Liver (tissue), 8 donors: ENCODE measurements at regions not wholly inside any gene's neighbourhood (a gene's known extent, or its start where the extent isn't known, plus 50 kb on each side); places are given as distances from the start of the nearest gene placed in this dataset.

ENCODE experiments used
- DNase-seq: peaks from one replicate; pipeline ENCODE4 v3.0.0-alpha.2; 2017; ENCODE audit warnings: low spot score
- H3K27ac ChIP-seq, 2 donors: one replicate each; pipeline ENCODE4 v1.7.0; 2013; ENCODE audit warnings: inconsistent platforms in 2 of 2, low read length in 2 of 2, control low read depth in 1 of 2, low read depth in 1 of 2, mild to moderate bottlenecking in 1 of 2
- H3K27me3 ChIP-seq, 4 donors: one replicate each; pipeline versions ENCODE4 v1.6.1 to v1.7.0; 2013; ENCODE audit warnings: low read length in 3 of 4, inconsistent platforms in 1 of 4, mild to moderate bottlenecking in 1 of 4, moderate library complexity in 1 of 4; ENCODE audit not compliant: control insufficient read depth in 4 of 4, insufficient read depth in 4 of 4
- H3K36me3 ChIP-seq, 4 donors: one replicate each; pipeline versions ENCODE4 v1.6.1 to v1.7.0; 2013; ENCODE audit warnings: low read length in 3 of 4, mild to moderate bottlenecking in 3 of 4, low read depth in 1 of 4, moderate library complexity in 1 of 4; ENCODE audit not compliant: control insufficient read depth in 4 of 4, insufficient read depth in 3 of 4
- H3K4me1 ChIP-seq, 4 donors: one replicate each; pipeline versions ENCODE4 v1.6.1 to v1.7.0; 2013; ENCODE audit warnings: low read length in 3 of 4, mild to moderate bottlenecking in 3 of 4, moderate library complexity in 1 of 4; ENCODE audit not compliant: control insufficient read depth in 4 of 4, insufficient read depth in 4 of 4
- H3K4me3 ChIP-seq, 3 donors: one replicate each; pipeline versions ENCODE4 v1.6.1 to v1.7.0; 2013; ENCODE audit warnings: low read length in 3 of 3, control low read depth in 1 of 3, low read depth in 1 of 3, mild to moderate bottlenecking in 1 of 3
- H3K9ac ChIP-seq, 2 donors: one replicate each; pipeline ENCODE4 v1.7.0; 2013; ENCODE audit warnings: low read length in 2 of 2, mild to moderate bottlenecking in 2 of 2, moderate library complexity in 2 of 2, control low read depth in 1 of 2, low read depth in 1 of 2
- H3K9me3 ChIP-seq, 4 donors: one replicate each; pipeline versions ENCODE4 v1.6.1 to v1.7.0; 2013; ENCODE audit warnings: low read length in 3 of 4; ENCODE audit not compliant: control insufficient read depth in 4 of 4
- EGR1 ChIP-seq, 2 donors: IDR thresholded peaks; 2 replicates each; pipeline ENCODE4 v1.6.1; 2016 to 2018; ENCODE audit warnings: antibody characterized with exemption in 2 of 2, low read depth in 2 of 2
- FOXA1 ChIP-seq: IDR thresholded peaks from 2 replicates; pipeline ENCODE4 v1.6.1; 2016; ENCODE audit warnings: antibody characterized with exemption
- FOXA2 ChIP-seq: IDR thresholded peaks from 2 replicates; pipeline ENCODE4 v1.6.1; 2016; ENCODE audit warnings: antibody characterized with exemption
- GABPA ChIP-seq, 2 donors: IDR thresholded peaks in 1 of 2; conservative IDR thresholded peaks in 1 of 2; 2 replicates each; pipeline ENCODE4 v1.6.1; 2016; ENCODE audit warnings: antibody characterized with exemption in 2 of 2, mild to moderate bottlenecking in 1 of 2, moderate library complexity in 1 of 2
- HNF4A ChIP-seq, 2 donors: conservative IDR thresholded peaks; 2 replicates each; pipeline ENCODE4 v1.6.1; 2016; ENCODE audit warnings: antibody characterized with exemption in 2 of 2, mild to moderate bottlenecking in 2 of 2
- HNF4G ChIP-seq: IDR thresholded peaks from 2 replicates; pipeline ENCODE4 v1.6.1; 2016; ENCODE audit warnings: antibody characterized with exemption
- JUND ChIP-seq, 2 donors: IDR thresholded peaks; 2 replicates each; pipeline ENCODE4 v1.6.1; 2016; ENCODE audit warnings: antibody characterized with exemption in 2 of 2
- MAX ChIP-seq: IDR thresholded peaks from 2 replicates; pipeline ENCODE4 v1.6.1; 2016; ENCODE audit warnings: antibody characterized with exemption
- NR2F2 ChIP-seq: IDR thresholded peaks from 2 replicates; pipeline ENCODE4 v1.6.1; 2016; ENCODE audit warnings: antibody characterized with exemption
- RAD21 ChIP-seq, 2 donors: IDR thresholded peaks; 2 replicates each; pipeline ENCODE4 v1.6.1; 2016; ENCODE audit warnings: antibody characterized with exemption in 2 of 2, mild to moderate bottlenecking in 2 of 2
- RXRA ChIP-seq, 2 donors: IDR thresholded peaks; 2 replicates each; pipeline ENCODE4 v1.6.1; 2017 to 2018; ENCODE audit warnings: antibody characterized with exemption in 2 of 2, mild to moderate bottlenecking in 1 of 2
- SP1 ChIP-seq: IDR thresholded peaks from 2 replicates; pipeline ENCODE4 v1.6.1; 2018; ENCODE audit warnings: antibody characterized with exemption, mild to moderate bottlenecking
- TAF1 ChIP-seq: conservative IDR thresholded peaks from 2 replicates; pipeline ENCODE4 v1.6.1; 2016; ENCODE audit warnings: antibody characterized with exemption, mild to moderate bottlenecking
- YY1 ChIP-seq: IDR thresholded peaks from 2 replicates; pipeline ENCODE4 v1.6.1; 2016; ENCODE audit warnings: antibody characterized with exemption, mild to moderate bottlenecking
- ZBTB33 ChIP-seq: IDR thresholded peaks from 2 replicates; pipeline ENCODE4 v1.6.1; 2016; ENCODE audit warnings: antibody characterized with exemption
- WGBS: extraction: QIAGEN DNeasy Blood & Tissue Kit; methylation state at CpG from one replicate; pipeline ENCODE4 v1.1.7; 2013; 5-methylcytosine and 5-hydroxymethylcytosine counted together
- TF ChIP-seq, protein P1 (sequence below): fragments of 150-350 bp; IDR thresholded peaks from 2 replicates; pipeline ENCODE4 v1.5.1; 2017; ENCODE audit warnings: improper control_type of control experiment, low read depth, low read length; ENCODE audit not compliant: missing input control
- TF ChIP-seq, protein P2 (sequence below): IDR thresholded peaks from 2 replicates; pipeline ENCODE4 v1.6.1; 2016; ENCODE audit warnings: antibody characterized with exemption, mild to moderate bottlenecking
- donor health status: healthy.
- donor health status: healthy.
- donor health status: healthy.
- donor health status: healthy.
- donor health status: healthy.

- no peak overlapping the region for H3K4me3 ChIP-seq
- H3K9me3 ChIP-seq, result no peaks in the 10 kb centered on the region
- TF ChIP-seq MAX (no peak), HNF4G (no peak), HNF4A (conservative IDR thresholded peaks at IDR 0.05) (peak; percentile 30 to 46), NR2F2 (no peak), RXRA (IDR thresholded peaks at IDR 0.05) (peak; percentile 22 to 33)
- TF ChIP-seq, protein P1, sequence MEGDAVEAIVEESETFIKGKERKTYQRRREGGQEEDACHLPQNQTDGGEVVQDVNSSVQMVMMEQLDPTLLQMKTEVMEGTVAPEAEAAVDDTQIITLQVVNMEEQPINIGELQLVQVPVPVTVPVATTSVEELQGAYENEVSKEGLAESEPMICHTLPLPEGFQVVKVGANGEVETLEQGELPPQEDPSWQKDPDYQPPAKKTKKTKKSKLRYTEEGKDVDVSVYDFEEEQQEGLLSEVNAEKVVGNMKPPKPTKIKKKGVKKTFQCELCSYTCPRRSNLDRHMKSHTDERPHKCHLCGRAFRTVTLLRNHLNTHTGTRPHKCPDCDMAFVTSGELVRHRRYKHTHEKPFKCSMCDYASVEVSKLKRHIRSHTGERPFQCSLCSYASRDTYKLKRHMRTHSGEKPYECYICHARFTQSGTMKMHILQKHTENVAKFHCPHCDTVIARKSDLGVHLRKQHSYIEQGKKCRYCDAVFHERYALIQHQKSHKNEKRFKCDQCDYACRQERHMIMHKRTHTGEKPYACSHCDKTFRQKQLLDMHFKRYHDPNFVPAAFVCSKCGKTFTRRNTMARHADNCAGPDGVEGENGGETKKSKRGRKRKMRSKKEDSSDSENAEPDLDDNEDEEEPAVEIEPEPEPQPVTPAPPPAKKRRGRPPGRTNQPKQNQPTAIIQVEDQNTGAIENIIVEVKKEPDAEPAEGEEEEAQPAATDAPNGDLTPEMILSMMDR, result no peak
- H3K27ac ChIP-seq, result no peak overlapping the region
- no peak for DNase-seq
- H3K36me3 ChIP-seq, result no peaks in the 10 kb centered on the region
- H3K9ac ChIP-seq, result no peak overlapping the region
- H3K4me1 ChIP-seq, result peaks cover 4 to 34% (median 33%) of the 10 kb centered on the region in 4 donors
- H3K27me3 ChIP-seq, result no peaks in the 10 kb centered on the region
- 28% methylated on average over 7 of the region's 7 CpGs for WGBS
These were observed 189.9 kb downstream of the HERPUD2 start for GRCh38 chr7:35505066-35505465.

DNA sequence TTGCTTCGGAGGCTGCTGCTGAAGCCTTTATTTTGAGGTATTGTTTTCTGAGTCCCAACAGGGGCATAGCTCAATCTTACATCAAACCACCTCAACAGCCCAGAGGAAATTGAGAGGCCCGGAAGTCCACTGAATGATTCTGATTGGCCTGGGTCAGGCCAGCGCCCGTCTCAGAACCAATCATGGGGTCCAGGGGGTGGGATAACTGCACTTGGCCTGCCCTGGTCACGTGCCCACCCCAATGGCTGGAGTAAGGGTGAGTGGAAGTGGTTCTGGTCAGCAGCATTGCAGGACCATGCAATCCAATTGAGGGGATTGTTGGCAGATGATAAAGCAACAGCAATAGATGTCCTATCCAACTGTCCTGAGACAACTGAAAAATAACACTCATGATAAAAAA lies 190.6 kb downstream of the HERPUD2 start:
- Histone ChIP-seq H3K4me1 (peaks cover 4 to 28% (median 26%) of the 10 kb centered on the region in 4 donors), H3K27me3 (no peaks in the 10 kb centered on the region), H3K9me3 (no peaks in the 10 kb centered on the region), H3K4me3 (no peak overlapping the region), H3K9ac (no peak overlapping the region), H3K36me3 (no peaks in the 10 kb centered on the region), H3K27ac (no peak overlapping the region)
- TF ChIP-seq SP1 (no peak), TAF1 (no peak), GABPA (IDR thresholded peaks at IDR 0.05 in 1 of 2, conservative IDR thresholded peaks at IDR 0.05 in 1 of 2) (no peak), RXRA (IDR thresholded peaks at IDR 0.05) (no peak), YY1 (no peak), HNF4G (no peak), EGR1 (IDR thresholded peaks at IDR 0.05; ENCODE audit: low read depth in 2 of 2) (no peak), FOXA2 (no peak), ZBTB33 (no peak), FOXA1 (no peak), RAD21 (IDR thresholded peaks at IDR 0.05) (no peak), NR2F2 (no peak), MAX (no peak), JUND (IDR thresholded peaks at IDR 0.05) (no peak)
- TF ChIP-seq, protein P2, sequence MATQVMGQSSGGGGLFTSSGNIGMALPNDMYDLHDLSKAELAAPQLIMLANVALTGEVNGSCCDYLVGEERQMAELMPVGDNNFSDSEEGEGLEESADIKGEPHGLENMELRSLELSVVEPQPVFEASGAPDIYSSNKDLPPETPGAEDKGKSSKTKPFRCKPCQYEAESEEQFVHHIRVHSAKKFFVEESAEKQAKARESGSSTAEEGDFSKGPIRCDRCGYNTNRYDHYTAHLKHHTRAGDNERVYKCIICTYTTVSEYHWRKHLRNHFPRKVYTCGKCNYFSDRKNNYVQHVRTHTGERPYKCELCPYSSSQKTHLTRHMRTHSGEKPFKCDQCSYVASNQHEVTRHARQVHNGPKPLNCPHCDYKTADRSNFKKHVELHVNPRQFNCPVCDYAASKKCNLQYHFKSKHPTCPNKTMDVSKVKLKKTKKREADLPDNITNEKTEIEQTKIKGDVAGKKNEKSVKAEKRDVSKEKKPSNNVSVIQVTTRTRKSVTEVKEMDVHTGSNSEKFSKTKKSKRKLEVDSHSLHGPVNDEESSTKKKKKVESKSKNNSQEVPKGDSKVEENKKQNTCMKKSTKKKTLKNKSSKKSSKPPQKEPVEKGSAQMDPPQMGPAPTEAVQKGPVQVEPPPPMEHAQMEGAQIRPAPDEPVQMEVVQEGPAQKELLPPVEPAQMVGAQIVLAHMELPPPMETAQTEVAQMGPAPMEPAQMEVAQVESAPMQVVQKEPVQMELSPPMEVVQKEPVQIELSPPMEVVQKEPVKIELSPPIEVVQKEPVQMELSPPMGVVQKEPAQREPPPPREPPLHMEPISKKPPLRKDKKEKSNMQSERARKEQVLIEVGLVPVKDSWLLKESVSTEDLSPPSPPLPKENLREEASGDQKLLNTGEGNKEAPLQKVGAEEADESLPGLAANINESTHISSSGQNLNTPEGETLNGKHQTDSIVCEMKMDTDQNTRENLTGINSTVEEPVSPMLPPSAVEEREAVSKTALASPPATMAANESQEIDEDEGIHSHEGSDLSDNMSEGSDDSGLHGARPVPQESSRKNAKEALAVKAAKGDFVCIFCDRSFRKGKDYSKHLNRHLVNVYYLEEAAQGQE, result no peak
- TF ChIP-seq, protein P1, result no peak
- WGBS, result 95% methylated on average over 5 of the region's 5 CpGs
- DNase-seq, result no peak
